Stimulated activated CD4-positive, alpha-beta T cell treated with anti-CD3 and anti-CD28 coated beads, TNF-alpha, amount 100 ng/mL, for 48 hours (primary cell): ENCODE measurements at regions not wholly inside any gene's neighbourhood (a gene's known extent, or its start where the extent isn't known, plus 50 kb on each side); places are given as distances from the start of the nearest gene placed in this dataset.

ENCODE experiments used
- DNase-seq, 3 donors: peaks; one replicate each; pipeline ENCODE4 v3.0.0-alpha.2; 2020; ENCODE audit warnings: low read depth in 3 of 3

DNA sequence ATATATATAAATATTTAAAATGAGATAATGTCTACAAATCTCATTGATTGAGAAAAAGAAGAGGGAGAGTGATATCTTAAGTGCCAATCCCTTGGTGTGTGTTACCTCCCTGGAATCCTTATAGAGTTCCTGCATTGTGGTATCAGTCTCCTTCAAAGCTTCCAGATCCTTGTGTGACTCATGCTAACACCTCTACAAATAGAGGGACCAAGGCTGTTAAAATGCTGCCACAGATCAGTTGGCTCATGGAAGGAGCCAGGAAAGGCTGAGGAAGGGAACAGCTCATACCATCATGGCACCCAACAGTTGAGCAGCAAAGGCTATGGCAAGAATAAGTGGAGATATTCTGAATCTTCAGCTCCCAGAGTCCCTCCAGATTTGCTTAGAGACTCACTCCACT, 163.6 kb upstream of the ISX start:
- no peak for DNase-seq

DNA sequence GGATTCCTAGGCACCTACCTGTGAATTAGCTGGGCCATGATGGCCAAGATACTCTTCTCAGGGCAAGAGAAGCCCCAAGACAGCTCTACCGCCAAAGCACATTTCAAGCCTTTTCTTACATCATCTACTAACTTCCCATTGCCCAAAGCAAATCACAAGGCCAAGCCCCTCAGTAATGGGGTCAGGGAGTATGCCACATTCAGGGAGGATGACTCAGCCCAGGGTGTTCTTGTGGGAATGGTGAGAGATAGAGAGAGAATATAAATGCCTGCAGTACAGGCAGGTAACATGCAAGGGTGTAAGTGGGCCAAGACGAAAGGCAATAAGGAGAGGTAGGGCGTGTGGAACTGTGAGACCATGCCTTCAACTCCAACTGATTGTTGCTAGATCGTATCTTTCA, 162.5 kb upstream of the ISX start:
- no peak for DNase-seq

DNA sequence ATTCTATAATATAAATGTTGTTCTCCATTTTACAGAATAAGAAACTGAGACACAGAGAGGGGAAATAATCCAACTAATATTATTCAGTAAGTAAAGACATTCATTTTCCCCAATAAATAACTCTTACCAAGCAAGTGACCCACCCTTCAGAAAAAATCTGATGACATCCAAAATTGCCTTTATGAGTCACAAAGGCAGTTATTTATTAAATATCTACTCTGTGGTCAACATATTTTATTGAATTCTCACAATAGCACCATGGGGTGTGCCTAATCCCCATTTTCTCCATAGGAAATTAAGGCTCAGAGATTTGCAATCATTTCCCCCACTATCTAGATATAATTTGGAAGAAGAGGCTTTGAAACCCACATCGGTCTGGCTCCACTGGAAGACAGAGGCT, 161.5 kb upstream of the ISX start:
- no peak for DNase-seq

DNA sequence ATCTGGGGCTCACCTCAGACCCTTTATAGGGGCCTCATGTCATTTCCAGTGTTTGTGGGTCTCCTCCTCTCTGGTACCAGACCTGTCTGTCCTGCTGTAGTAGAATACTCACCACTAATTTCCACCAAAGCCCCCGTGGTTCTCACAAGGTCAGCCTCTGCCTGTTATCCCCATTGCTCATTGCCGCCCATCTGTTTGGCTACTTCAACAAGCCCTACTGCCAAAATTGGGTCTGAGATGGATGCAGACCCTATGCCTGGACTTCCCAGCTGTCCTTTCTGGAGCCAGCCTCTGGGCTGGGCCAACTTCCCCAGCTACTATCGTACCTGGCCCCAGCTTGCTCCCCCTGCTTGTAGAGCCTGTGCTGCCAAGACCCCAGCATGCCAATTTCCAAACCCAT, 152.1 kb upstream of the ISX start:
- no peak for DNase-seq

DNA sequence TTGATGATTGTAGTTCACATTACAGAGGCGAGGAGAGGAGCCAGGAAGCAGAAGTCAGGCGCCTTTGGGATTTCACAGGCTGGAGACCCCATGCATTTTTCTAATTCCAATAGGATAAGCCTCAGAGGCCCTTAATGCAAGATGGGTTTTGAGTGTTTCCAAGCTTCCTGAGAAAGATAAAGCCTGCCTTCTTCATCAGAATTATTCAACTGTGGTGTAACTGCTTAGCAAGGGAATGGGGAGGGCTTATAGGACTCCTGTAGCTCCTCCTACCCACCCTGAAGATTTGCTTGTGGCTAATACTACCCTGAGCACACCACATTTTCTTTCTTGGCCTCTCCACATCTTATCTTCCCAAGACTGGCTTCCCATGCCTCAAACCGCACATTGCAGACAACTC, 151.1 kb upstream of the ISX start:
- DNase-seq, result no peak

DNA sequence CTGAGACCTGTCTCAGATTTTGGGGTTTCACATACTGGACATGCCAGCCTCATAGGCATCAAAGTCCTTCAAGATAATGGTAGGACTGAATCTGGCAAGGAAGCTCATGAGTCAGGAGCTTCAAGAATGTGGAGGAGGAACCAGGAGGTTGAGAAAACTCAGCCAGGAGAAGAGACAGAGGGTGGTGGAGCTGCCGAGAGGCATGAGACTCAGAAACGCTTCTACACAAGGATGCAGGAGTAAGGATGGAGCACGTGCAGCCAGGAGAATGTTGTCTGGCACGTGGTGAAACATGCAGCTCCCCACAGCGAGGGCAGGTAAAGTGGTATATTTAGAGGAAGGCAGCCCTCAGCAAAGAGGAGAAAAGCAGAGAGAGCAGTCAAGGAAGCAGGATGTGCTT, 148.7 kb upstream of the ISX start:
- no peak for DNase-seq

DNA sequence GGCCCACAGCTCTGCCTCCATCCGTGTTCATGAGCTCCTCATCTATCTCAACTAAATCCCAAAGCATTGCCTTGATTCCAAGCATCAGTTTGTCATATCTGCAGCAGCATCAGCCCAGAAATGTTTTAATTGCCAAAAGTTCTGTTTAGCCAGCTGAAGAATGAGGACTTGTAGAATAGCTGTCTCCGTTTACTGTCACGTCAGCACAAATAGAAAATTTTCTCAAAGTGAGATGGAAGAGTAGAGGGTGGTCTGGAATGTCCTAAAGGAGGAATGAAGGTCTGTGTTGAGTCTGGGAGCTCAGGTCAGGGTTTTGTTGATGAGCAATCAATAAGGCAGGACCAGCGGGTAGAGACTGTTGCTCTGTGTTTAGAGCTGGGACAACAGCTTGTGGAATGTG, 134.9 kb upstream of the ISX start:
- DNase-seq, result no peak

DNA sequence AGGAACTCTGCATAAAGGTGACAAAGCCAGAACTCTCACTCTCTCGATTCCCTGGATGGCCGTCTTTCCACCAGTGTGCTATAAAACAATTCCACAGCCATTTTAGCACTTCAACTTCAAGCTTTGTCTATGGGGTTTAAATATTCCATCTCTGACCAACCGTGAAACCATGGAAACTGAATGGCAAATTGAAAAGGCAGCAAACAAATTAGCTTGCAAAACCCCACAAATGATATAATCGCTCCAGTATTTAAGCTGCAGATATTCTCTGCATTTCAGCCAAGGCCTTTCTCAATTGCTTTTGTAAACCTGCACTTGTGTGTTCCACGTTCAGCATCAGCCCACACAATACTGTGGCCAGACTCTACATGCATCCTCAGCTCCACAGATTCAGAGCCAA, 131.7 kb upstream of the ISX start:
- no peak for DNase-seq

DNA sequence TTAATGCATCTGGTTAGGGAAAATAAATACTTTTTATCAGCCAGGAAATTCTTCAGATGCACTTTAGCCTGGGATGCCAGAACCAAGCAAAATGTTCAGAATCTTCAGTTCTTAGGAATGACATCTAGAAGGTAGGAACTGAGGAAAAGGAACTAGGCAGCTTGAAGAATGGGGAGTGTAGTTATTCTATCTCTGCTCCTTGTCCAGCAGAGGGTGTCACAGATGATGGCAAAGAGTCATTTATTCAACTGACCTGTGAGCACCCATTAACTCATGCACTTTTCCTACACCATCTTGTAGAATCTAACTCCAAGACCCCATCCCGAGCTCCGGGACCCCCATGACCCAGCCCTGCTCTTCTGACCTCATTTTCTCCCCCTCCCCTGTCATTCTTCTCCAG, 122.1 kb upstream of the ISX start:
- no peak for DNase-seq

DNA sequence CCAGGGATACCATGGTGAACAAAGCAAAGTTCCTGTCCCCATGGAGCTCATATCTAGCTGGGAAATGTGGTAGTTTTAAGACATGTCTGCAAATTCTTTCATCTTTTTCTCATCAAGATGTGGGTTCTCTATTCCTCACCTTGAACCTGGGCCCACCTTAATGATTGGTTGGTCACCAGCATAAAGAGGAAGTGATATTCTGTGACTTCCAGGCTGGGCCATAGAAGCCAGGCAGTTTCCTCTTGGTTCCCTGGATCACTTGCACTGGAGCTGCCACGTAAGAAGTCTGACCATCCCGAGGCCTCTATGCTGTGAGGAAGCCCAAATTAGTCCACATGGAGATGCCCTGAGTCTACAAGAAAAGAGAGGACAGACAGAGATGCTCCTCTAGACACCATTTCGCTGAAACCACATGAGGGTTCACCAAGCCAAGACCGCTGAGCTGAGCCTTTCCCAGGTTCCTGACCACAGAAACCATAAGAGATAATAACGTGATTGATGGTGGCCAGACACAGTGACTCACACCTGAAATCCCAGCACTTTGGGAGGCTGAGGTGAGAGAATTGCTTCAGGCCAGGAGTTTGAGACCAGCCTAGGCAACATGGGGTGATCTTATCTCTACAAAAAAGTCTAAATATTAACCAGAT, 119.5 kb upstream of the ISX start:
- DNase-seq, result no peak

DNA sequence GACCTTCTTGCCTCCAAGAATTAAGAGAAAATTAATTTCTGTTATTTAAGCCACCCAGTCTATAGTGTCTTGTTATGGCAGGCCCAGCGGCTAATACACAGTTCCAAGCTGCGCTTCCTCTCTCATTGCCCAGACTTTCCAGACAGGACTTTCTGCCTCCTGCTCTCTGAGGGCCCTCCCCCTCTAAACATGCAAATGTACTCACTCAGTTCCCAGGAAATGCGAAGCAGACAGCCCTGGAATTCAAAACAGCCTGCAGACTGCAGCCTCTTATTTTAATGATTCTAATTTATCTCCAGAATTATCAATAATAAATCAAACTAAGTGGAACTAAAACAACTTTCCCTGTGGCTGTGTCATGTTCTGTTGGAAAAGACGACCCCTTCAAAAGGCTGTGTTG, 115.5 kb upstream of the ISX start:
- DNase-seq, result no peak

DNA sequence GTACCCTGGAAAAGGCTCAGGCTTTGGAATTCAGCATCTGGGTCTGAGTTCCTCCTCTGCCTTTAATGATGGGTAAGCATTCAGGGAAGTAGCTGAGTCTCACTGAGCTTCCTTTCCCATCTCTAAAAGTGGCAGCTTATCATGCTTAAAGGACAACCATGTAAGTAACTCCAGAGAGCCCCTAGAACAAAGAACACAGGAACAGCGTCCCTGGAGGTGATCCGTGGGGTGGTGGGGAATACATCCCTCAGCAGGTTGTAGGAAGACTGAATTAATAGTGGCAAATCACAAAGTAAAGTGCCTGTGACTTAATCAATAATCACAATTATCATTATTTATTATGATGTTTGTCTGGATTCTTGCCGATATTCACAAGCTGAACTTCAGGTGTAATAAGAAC, 114.7 kb upstream of the ISX start:
- no peak for DNase-seq

DNA sequence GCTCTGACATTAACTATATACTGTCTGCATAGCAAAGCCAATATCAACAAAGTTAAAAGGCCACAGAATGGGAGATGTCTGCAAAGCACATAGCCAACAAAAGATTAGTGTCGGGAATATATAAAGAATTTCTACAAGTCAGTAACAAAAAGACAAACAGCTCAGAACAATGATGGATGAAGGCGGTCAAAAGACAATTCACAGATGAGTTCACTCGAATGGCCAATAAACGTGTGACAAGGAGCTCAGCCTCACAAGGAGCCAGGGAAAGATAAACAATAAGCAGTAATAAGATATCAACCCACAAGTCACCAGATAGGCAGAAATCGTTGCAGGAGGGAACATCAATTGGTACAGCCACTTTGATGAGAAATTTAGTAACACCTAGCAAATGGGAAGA, 106.0 kb upstream of the ISX start:
- no peak for DNase-seq

DNA sequence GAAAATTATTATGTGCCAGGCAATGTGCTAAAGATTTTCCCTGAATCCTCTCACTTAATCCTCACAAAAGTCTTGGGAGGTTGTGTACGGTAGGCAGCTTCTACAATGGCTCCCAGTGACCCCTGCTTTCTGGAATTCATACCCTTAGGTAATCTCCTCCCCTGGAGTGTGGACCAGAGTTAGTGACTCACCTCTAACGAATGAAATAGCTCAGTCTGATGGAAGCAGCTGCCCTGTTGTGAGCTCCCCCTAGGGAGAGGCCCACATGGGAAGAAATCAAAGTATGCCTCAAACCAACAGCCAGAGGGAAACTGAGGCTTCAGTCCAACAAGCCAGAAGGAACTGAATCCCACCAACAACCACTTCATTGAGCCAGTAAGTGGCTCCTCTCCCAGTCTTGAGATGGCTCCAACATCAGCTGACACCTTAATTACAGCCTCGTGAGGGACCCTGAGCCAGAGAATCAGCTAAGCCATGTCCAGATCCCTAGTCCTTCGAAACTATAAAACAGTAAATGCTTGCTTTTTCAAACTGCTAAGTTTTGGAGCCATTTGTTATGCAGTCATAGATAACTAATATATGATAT, 98.9 kb upstream of the ISX start:
- no peak for DNase-seq

DNA sequence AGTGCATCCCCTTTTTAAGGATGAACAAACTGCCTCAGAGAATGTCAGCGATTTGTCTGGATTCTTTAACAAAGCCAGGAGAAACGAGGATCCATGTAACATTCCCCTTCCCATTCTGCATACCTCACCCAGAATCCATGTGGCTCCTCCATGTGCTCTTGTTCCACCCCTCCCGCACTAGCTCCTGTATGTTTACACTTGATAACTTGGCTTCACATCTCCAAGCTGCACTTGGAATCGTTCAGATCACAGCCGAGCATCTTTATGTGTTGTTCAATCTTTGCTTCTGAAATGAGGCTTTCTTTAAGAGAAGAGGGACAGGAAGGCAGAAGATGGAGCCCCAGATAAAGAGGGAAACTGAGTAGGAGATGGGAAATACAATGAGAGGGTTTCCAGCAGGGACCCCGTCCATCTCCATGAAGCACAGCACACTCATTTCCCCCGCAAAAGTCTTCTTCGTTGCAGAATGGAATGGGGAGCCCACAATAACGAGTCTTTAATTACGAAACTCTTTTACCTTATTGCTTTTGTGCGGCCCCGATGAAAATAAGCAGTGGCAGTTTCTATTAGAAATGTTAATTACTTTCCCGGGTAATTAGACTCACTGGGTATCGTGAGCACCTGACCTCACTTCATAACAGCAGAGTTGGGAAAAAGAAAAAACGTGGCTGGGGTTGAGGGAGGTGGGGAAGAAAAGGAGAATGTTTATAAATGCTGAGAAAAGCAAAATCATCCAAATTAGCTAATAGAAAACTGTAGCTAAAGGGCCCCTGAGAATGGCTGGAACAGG, 96.8 kb upstream of the ISX start:
- no peak for DNase-seq

DNA sequence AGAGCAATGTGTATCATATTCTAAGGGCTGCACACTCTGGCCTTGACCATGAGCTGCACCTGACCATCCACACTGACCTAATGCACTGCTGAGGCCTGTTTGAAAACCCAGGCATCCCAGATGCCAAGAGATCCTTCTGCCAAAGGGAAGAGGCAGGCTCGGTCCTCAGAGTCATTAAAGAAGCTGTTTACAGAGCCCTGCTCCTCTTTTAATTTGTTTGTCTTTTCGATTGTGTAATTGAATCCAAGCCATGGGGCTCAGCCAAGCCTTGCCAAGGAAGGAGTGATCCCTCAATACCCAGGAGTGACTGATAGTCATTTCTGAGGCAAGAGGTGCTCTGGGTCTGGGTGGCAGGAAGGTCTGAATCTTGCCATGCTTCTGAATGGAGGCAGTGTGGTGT, 94.5 kb upstream of the ISX start:
- no peak for DNase-seq

DNA sequence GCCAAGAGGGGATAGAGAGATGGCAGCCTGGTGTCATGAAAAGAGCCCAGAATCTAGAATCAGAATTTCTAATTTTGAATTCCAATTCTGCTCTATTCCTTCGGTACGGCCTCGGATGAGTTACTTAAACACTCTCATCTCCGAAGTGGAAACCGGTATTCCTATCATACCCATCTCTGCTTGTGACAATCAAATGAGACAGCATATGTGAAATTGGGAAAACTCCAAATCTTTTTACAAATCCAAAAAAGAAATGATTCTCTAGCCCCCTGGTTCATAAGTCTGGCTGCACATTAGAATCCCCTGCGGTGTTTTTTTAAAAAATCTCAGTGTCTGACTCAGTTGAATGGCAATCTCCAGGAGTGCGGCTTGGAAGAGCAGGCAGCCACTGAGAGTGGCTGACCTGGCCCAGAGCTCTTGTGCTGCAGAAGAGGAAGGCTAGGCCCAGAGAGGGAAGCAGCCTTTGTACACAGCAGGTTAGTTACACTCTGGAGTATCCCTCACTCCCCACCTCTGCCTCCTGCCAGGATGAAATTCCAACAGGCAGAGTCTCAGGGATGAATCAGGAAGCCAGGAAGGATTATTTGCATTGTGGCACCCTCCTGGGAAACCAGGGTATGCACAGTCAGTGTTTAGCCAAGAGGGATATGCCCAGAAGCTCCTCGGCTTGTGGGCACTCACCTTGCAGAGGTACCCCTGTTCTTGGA, 93.6 kb upstream of the ISX start:
- DNase-seq, result no peak

DNA sequence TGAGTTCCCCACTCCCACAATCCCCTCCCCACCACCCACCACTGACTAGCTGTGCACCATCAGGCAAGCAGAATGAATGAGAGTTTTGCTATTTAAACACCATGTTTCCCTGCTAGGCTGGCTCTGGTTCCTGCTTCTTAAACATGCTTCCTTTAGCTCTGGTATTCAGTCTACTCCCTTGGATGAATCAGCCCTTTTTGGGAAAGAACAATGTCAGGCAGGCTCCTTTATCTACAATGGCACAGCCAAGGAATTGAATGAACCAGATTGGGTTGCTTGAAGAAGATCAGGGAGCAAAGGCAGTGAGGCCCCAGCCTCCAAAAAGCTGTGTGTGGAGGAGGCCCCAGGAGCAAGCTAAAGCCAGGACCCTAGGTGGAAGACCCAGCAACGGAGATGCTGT, 92.9 kb upstream of the ISX start:
- DNase-seq, result no peak

DNA sequence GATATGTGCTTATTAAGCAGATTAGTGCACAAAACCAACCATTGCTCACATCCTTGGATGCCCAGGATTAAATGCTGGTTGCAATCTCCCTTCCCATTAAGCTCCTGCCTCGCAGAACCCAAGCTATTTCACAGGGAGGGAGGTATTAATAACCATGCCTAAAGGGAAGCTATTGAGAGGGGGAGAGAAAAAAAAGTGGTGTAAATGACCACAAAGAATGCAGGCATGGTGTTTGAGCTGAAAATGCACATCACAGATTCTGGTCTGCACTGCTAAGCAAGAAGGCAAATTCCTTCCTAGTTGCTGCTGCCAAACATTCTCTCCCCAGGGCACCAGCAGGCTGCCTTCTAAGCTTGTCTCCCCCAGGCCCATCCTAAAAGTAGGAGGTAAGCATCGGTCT, 92.0 kb upstream of the ISX start:
- no peak for DNase-seq

DNA sequence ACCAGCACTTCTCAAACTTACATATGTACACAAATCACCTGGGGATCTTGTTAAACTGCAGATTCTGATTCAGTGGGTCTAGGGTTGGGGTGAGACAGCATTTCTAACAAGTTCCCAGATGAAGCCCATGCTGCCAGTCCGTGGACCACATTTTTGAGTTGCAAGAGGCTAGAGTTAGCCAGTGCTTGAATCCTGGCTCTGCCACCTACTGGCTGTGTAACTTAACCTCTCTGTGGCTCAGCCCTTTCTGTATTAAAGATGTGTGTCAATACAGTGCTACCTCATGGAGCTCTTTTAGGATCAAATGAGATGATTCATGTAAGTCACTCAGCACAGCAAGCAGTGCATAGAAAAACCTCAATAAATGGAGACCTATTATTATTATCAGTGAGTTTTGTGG, 90.2 kb upstream of the ISX start:
- DNase-seq, result no peak

DNA sequence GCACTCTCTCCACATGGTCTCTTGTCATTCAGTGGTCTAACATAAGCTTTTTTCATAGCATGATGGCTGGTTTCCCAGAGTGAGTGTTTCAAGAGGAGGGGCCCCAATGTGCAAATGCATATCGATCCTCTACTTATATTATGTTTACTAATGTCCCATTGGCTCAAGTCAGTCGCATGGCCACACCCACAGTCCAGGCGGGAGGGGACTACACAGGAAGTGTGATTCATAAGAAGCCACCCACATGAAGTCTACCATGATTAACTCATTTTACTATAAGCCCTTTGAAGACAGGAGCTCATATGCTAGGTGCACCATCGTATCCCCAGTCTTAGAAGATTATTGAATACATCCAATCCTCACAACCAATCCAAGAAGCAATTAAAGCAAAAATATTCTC, 89.5 kb upstream of the ISX start:
- no peak for DNase-seq

DNA sequence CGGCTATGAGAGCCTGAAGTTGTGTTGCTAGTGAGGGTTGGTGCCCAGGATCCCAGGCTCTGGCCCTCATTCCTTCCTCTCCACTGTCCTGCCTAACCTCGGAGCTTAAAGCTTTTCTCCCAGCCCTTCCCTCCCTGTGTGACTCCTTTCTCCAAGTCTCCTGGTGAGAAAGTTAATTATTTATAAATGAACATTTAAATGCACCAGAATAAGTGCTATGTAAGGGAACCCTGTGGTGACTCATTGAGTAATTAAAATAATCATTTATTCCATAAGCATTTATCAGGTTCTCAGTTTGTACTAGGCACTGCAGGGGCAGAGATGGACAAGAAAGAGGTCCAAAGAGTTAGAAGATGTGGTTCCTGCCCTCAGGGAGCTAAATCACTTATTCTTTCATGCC, 89.1 kb upstream of the ISX start:
- DNase-seq, result no peak

DNA sequence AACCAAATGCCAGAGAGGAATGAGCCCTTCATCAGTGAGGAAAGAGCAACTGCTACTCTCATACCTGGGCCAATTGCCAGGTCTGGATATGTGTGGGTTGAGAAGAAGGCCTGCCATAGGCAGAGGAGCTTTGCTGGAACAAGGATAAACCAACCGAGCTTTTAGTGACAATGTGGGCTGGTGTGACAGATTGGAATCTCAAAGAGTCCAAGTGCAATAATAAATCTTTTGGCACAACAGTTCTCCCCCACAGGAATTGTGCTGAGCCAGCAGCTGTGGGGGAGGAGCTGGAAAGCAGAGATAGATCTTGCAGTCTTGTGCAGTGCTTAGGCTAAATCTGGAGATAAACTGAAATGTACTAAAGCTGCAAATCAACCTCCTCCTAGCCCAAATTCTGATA, 79.4 kb upstream of the ISX start:
- DNase-seq, result no peak
